ENCODE measurements at regions not wholly inside any gene's neighbourhood (a gene's known extent, or its start where the extent isn't known, plus 50 kb on each side); places are given as distances from the start of the nearest gene placed in this dataset.

GRCh38 chr4:162866565-162866964 lies 300.1 kb downstream of the NAF1 start:
- H3K27me3 ChIP-seq (ENCODE audit: low read length), result no peaks in the 10 kb centered on the region
- H4K20me1 ChIP-seq (ENCODE audit: low read depth, low read length), result no peaks in the 10 kb centered on the region
- H3K79me2 ChIP-seq (ENCODE audit: insufficient read depth, low read length), result no peaks in the 10 kb centered on the region
- H3K4me2 ChIP-seq (ENCODE audit: low read depth, low read length, poor library complexity, severe bottlenecking), result no peak overlapping the region
- no peaks in the 10 kb centered on the region for H3K36me3 ChIP-seq (ENCODE audit: low read length)
- no peak overlapping the region for H3K9ac ChIP-seq (ENCODE audit: low read length)
- H2AFZ ChIP-seq (ENCODE audit: low read depth, low read length, severe bottlenecking), result no peak overlapping the region
- H3K4me3 ChIP-seq (ENCODE audit: insufficient read depth, low read length, poor library complexity, severe bottlenecking), result no peak overlapping the region
- H3K9me3 ChIP-seq (ENCODE audit: insufficient read depth, low read length), result no peaks in the 10 kb centered on the region
- no peaks in the 10 kb centered on the region for H3K9me2 ChIP-seq (replicated peaks; ENCODE audit: insufficient read depth, low read length)
- TF ChIP-seq CTCF (IDR thresholded peaks at IDR 0.05; ENCODE audit: insufficient read depth, low read length, poor library complexity, severe bottlenecking), result no peak
- TF ChIP-seq EZH2phosphoT487 (conservative IDR thresholded peaks at IDR 0.05; ENCODE audit: low read length), result no peak
- no peaks in the 10 kb centered on the region for H3F3A ChIP-seq (ENCODE audit: insufficient read depth)
- no peak overlapping the region for H3K27ac ChIP-seq (ENCODE audit: low read depth, low read length)

GRCh38 chr4:162865102-162865501 lies 301.6 kb downstream of the NAF1 start:
- no peaks in the 10 kb centered on the region for H3K27me3 ChIP-seq (ENCODE audit: low read length)

GRCh38 chr4:162853788-162854187 lies 312.9 kb downstream of the NAF1 start:
- no peaks in the 10 kb centered on the region for H3F3A ChIP-seq (ENCODE audit: insufficient read depth)
- H3K79me2 ChIP-seq (ENCODE audit: insufficient read depth, low read length), result no peaks in the 10 kb centered on the region
- no peak for TF ChIP-seq CTCF (IDR thresholded peaks at IDR 0.05; ENCODE audit: insufficient read depth, low read length, poor library complexity, severe bottlenecking)
- no peak for TF ChIP-seq EZH2phosphoT487 (conservative IDR thresholded peaks at IDR 0.05; ENCODE audit: low read length)
- H3K36me3 ChIP-seq (ENCODE audit: low read length), result no peaks in the 10 kb centered on the region
- H3K27ac ChIP-seq (ENCODE audit: low read depth, low read length), result no peak overlapping the region
- H3K4me2 ChIP-seq (ENCODE audit: low read depth, low read length, poor library complexity, severe bottlenecking), result no peak overlapping the region
- H3K27me3 ChIP-seq (ENCODE audit: low read length), result no peaks in the 10 kb centered on the region
- no peak overlapping the region for H3K9ac ChIP-seq (ENCODE audit: low read length)
- H4K20me1 ChIP-seq (ENCODE audit: low read depth, low read length), result no peaks in the 10 kb centered on the region
- no peak overlapping the region for H3K4me3 ChIP-seq (ENCODE audit: insufficient read depth, low read length, poor library complexity, severe bottlenecking)
- no peaks in the 10 kb centered on the region for H3K9me3 ChIP-seq (ENCODE audit: insufficient read depth, low read length)
- H2AFZ ChIP-seq (ENCODE audit: low read depth, low read length, severe bottlenecking), result no peak overlapping the region
- no peaks in the 10 kb centered on the region for H3K9me2 ChIP-seq (replicated peaks; ENCODE audit: insufficient read depth, low read length)

More at GRCh38 chr4:162865102-162865501, 301.6 kb downstream of the NAF1 start:
- H3F3A ChIP-seq (ENCODE audit: insufficient read depth), result no peaks in the 10 kb centered on the region
- no peaks in the 10 kb centered on the region for H3K9me2 ChIP-seq (replicated peaks; ENCODE audit: insufficient read depth, low read length)
- no peak overlapping the region for H3K27ac ChIP-seq (ENCODE audit: low read depth, low read length)
- H3K9me3 ChIP-seq (ENCODE audit: insufficient read depth, low read length), result no peaks in the 10 kb centered on the region
- H3K9ac ChIP-seq (ENCODE audit: low read length), result no peak overlapping the region
- H3K79me2 ChIP-seq (ENCODE audit: insufficient read depth, low read length), result no peaks in the 10 kb centered on the region
- H2AFZ ChIP-seq (ENCODE audit: low read depth, low read length, severe bottlenecking), result no peak overlapping the region
- no peak overlapping the region for H3K4me3 ChIP-seq (ENCODE audit: insufficient read depth, low read length, poor library complexity, severe bottlenecking)
- H4K20me1 ChIP-seq (ENCODE audit: low read depth, low read length), result no peaks in the 10 kb centered on the region
- H3K36me3 ChIP-seq (ENCODE audit: low read length), result no peaks in the 10 kb centered on the region
- no peak for TF ChIP-seq EZH2phosphoT487 (conservative IDR thresholded peaks at IDR 0.05; ENCODE audit: low read length)
- TF ChIP-seq CTCF (IDR thresholded peaks at IDR 0.05; ENCODE audit: insufficient read depth, low read length, poor library complexity, severe bottlenecking), result peak; percentile 49
- H3K4me2 ChIP-seq (ENCODE audit: low read depth, low read length, poor library complexity, severe bottlenecking), result no peak overlapping the region

Measured in SU-DHL-6 (cell line).